ENCODE measurements at regions not wholly inside any gene's neighbourhood (a gene's known extent, or its start where the extent isn't known, plus 50 kb on each side); places are given as distances from the start of the nearest gene placed in this dataset.

GRCh38 chr10:33791272-33791660 lies 456.8 kb upstream of the NRP1 start:
- no peak for TF ChIP-seq CTCF (IDR thresholded peaks at IDR 0.05; ENCODE audit: insufficient read depth, low read depth, low read length, missing control alignments)
- DNase-seq (ENCODE audit: low read depth): no peak

GRCh38 chr10:33790521-33791271 lies 456.2 kb upstream of the NRP1 start:
- no peak overlapping the region for H3K4me3 ChIP-seq (ENCODE audit: low read length)
- no peak for TF ChIP-seq CTCF (IDR thresholded peaks at IDR 0.05; ENCODE audit: insufficient read depth, low read depth, low read length, missing control alignments)
- DNase-seq (ENCODE audit: low read depth): no peak

More at GRCh38 chr10:33791272-33791660, 456.8 kb upstream of the NRP1 start:
- no peak overlapping the region for H3K4me3 ChIP-seq (ENCODE audit: low read length)

- TF ChIP-seq CTCF (IDR thresholded peaks at IDR 0.05; ENCODE audit: insufficient read depth, low read depth, low read length, missing control alignments): no peak
- no peak for DNase-seq (ENCODE audit: low read depth)
Observed at GRCh38 chr10:33783557-33783956, 449.1 kb upstream of the NRP1 start.

GRCh38 chr10:33783078-33783477 lies 448.6 kb upstream of the NRP1 start:
- H3K4me3 ChIP-seq (ENCODE audit: low read length): no peak overlapping the region
- DNase-seq (ENCODE audit: low read depth): no peak
- no peak for TF ChIP-seq CTCF (IDR thresholded peaks at IDR 0.05; ENCODE audit: insufficient read depth, low read depth, low read length, missing control alignments)

More at GRCh38 chr10:33783557-33783956, 449.1 kb upstream of the NRP1 start:
- no peak overlapping the region for H3K4me3 ChIP-seq (ENCODE audit: low read length)

GRCh38 chr10:33781606-33782395 lies 447.3 kb upstream of the NRP1 start:
- H3K4me3 ChIP-seq (ENCODE audit: low read length): no peak overlapping the region
- TF ChIP-seq CTCF (IDR thresholded peaks at IDR 0.05; ENCODE audit: insufficient read depth, low read depth, low read length, missing control alignments): no peak
- DNase-seq (ENCODE audit: low read depth): no peak

GRCh38 chr10:33780961-33781360 lies 446.5 kb upstream of the NRP1 start:
- DNase-seq (ENCODE audit: low read depth): no peak
- no peak for TF ChIP-seq CTCF (IDR thresholded peaks at IDR 0.05; ENCODE audit: insufficient read depth, low read depth, low read length, missing control alignments)
- H3K4me3 ChIP-seq (ENCODE audit: low read length): no peak overlapping the region

Measured in epithelial cell of esophagus (primary cell).